GM18511 (cell line): ENCODE measurements at regions not wholly inside any gene's neighbourhood (a gene's known extent, or its start where the extent isn't known, plus 50 kb on each side); places are given as distances from the start of the nearest gene placed in this dataset.

ENCODE experiments used
- ATAC-seq: cut with Tn5 transposase; IDR thresholded peaks from one replicate; pipeline ENCODE4 v1.9.1; 2021; ENCODE audit warnings: mild to moderate bottlenecking, moderate library complexity; ENCODE audit not compliant: unreplicated experiment

GRCh38 chr13:44627441-44627840, 51.3 kb upstream of the TSC22D1 start:
- no peak for ATAC-seq

- ATAC-seq = no peak
Observed at GRCh38 chr13:44626176-44626575, 50.0 kb upstream of the TSC22D1 start.
